Activated T-cell treated with anti-CD3 and anti-CD28 coated beads for 24 hours (primary cell): ENCODE measurements at regions not wholly inside any gene's neighbourhood (a gene's known extent, or its start where the extent isn't known, plus 50 kb on each side); places are given as distances from the start of the nearest gene placed in this dataset.

Experiments
- DNase-seq: peaks from one replicate; pipeline ENCODE4 v3.0.0-alpha.2; 2020; ENCODE audit warnings: low read depth

- no peak for DNase-seq
Observed at GRCh38 chr12:77722536-77722935, 108.2 kb upstream of the NAV3 start.

GRCh38 chr12:77720258-77720657 is 110.4 kb upstream of the NAV3 start:
- no peak for DNase-seq

- DNase-seq: no peak
Observed at GRCh38 chr12:77710209-77710608, 120.5 kb upstream of the NAV3 start.

- no peak for DNase-seq
Observed at GRCh38 chr12:77697126-77697525, 133.6 kb upstream of the NAV3 start.

GRCh38 chr12:77696183-77696582 is 134.5 kb upstream of the NAV3 start:
- DNase-seq: no peak

- DNase-seq: no peak
Observed at GRCh38 chr12:77689510-77690086, 141.1 kb upstream of the NAV3 start.

GRCh38 chr12:77687321-77687720 is 143.4 kb upstream of the NAV3 start:
- no peak for DNase-seq

- DNase-seq: no peak
Observed at GRCh38 chr12:77686760-77687159, 143.9 kb upstream of the NAV3 start.

- DNase-seq: no peak
Observed at GRCh38 chr12:77685901-77686300, 144.8 kb upstream of the NAV3 start.

GRCh38 chr12:77685112-77685511 is 145.6 kb upstream of the NAV3 start:
- DNase-seq: no peak

- DNase-seq: no peak
Observed at GRCh38 chr12:77682488-77682887, 148.2 kb upstream of the NAV3 start.

- no peak for DNase-seq
Observed at GRCh38 chr12:77681726-77682125, 149.0 kb upstream of the NAV3 start.

- DNase-seq: no peak
Observed at GRCh38 chr12:77679686-77680085, 151.0 kb upstream of the NAV3 start.

GRCh38 chr12:77678621-77679020 is 152.1 kb upstream of the NAV3 start:
- no peak for DNase-seq

- DNase-seq: no peak
Observed at GRCh38 chr12:77667101-77667500, 163.6 kb upstream of the NAV3 start.

GRCh38 chr12:77648716-77649115 is 182.0 kb upstream of the NAV3 start:
- DNase-seq: no peak

- DNase-seq: no peak
Observed at GRCh38 chr12:77645966-77646598, 184.6 kb upstream of the NAV3 start.

GRCh38 chr12:77644915-77645605 is 185.6 kb upstream of the NAV3 start:
- DNase-seq: no peak

- no peak for DNase-seq
Observed at GRCh38 chr12:77642246-77642645, 188.4 kb upstream of the NAV3 start.

- DNase-seq: no peak
Observed at GRCh38 chr12:77640356-77640755, 190.3 kb upstream of the NAV3 start.

- no peak for DNase-seq
Observed at GRCh38 chr12:77630790-77631445, 199.8 kb upstream of the NAV3 start.

GRCh38 chr12:77630344-77630743 is 200.3 kb upstream of the NAV3 start:
- no peak for DNase-seq

GRCh38 chr12:77629141-77629540 is 201.6 kb upstream of the NAV3 start:
- no peak for DNase-seq
